Progenitor cell of endocrine pancreas (in vitro differentiated cells): ENCODE measurements at regions not wholly inside any gene's neighbourhood (a gene's known extent, or its start where the extent isn't known, plus 50 kb on each side); places are given as distances from the start of the nearest gene placed in this dataset.

Source experiments
- DNase-seq: peaks from one replicate; pipeline ENCODE4 v3.0.0; 2021; ENCODE audit warnings: low spot score; ENCODE audit not compliant: unreplicated experiment
- H3K27ac Mint-ChIP-seq: 2 replicates; pipeline ENCODE4 v1.8.0; 2021; ENCODE audit warnings: mild to moderate bottlenecking, moderate library complexity, mixed read lengths
- H3K27me3 Mint-ChIP-seq: 2 replicates; pipeline ENCODE4 v1.8.0; 2021; ENCODE audit warnings: mixed read lengths
- H3K36me3 Mint-ChIP-seq: 2 replicates; pipeline ENCODE4 v1.8.0; 2022; ENCODE audit warnings: mixed read lengths; ENCODE audit not compliant: insufficient read depth
- H3K4me1 Mint-ChIP-seq: 2 replicates; pipeline ENCODE4 v1.8.0; 2021; ENCODE audit warnings: low read depth, mixed read lengths
- H3K4me3 Mint-ChIP-seq: 2 replicates; pipeline ENCODE4 v1.8.0; 2021; ENCODE audit warnings: low read depth, mild to moderate bottlenecking, moderate library complexity, mixed read lengths
- H3K9me3 Mint-ChIP-seq: 2 replicates; pipeline ENCODE4 v1.8.0; 2021; ENCODE audit warnings: low read depth, mixed read lengths
- TF ChIP-seq, protein P1 (sequence below): fragments of 200-600 bp; sonication (generic); IDR thresholded peaks from one replicate; pipeline ENCODE4 v1.5.0; 2021; ENCODE audit warnings: antibody characterized with exemption, mild to moderate bottlenecking; ENCODE audit not compliant: unreplicated experiment

GRCh38 chr10:62584731-62585130 lies 210.6 kb downstream of the ZNF365 start:
- no peak overlapping the region for H3K4me3 Mint-ChIP-seq
- TF ChIP-seq, protein P1, sequence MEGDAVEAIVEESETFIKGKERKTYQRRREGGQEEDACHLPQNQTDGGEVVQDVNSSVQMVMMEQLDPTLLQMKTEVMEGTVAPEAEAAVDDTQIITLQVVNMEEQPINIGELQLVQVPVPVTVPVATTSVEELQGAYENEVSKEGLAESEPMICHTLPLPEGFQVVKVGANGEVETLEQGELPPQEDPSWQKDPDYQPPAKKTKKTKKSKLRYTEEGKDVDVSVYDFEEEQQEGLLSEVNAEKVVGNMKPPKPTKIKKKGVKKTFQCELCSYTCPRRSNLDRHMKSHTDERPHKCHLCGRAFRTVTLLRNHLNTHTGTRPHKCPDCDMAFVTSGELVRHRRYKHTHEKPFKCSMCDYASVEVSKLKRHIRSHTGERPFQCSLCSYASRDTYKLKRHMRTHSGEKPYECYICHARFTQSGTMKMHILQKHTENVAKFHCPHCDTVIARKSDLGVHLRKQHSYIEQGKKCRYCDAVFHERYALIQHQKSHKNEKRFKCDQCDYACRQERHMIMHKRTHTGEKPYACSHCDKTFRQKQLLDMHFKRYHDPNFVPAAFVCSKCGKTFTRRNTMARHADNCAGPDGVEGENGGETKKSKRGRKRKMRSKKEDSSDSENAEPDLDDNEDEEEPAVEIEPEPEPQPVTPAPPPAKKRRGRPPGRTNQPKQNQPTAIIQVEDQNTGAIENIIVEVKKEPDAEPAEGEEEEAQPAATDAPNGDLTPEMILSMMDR = no peak
- H3K9me3 Mint-ChIP-seq = peaks cover 5% of the 10 kb centered on the region
- no peaks in the 10 kb centered on the region for H3K4me1 Mint-ChIP-seq
- H3K36me3 Mint-ChIP-seq = no peaks in the 10 kb centered on the region
- H3K27me3 Mint-ChIP-seq = peaks cover 2% of the 10 kb centered on the region
- no peak overlapping the region for H3K27ac Mint-ChIP-seq
- no peak for DNase-seq

GRCh38 chr10:62585211-62585775 lies 211.1 kb downstream of the ZNF365 start:
- H3K27ac Mint-ChIP-seq = no peak overlapping the region
- TF ChIP-seq, protein P1 = no peak
- H3K4me1 Mint-ChIP-seq = peaks cover 1% of the 10 kb centered on the region
- DNase-seq = no peak
- peaks cover 5% of the 10 kb centered on the region for H3K9me3 Mint-ChIP-seq
- H3K36me3 Mint-ChIP-seq = no peaks in the 10 kb centered on the region
- peaks cover 2% of the 10 kb centered on the region for H3K27me3 Mint-ChIP-seq
- H3K4me3 Mint-ChIP-seq = no peak overlapping the region

DNA sequence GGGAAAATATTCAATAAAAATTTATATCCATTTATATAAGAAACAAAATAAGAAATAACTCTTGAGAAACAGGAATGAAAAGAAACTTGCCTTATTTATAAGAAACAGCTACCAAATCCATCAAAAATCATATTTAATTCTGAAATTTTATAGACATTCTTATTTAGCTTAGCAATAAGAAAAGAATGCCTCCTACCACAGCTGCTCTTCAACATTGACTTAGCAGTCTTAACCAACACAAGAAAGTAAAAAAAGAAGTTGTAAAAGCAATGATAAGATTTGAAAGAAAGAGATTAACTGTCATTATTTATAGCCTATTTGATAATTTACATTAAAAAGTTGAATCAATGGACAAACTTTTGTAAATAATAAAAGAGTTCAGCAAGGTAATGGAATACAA lies 212.8 kb downstream of the ZNF365 start:
- peaks cover 1% of the 10 kb centered on the region for H3K4me1 Mint-ChIP-seq
- no peaks in the 10 kb centered on the region for H3K36me3 Mint-ChIP-seq
- H3K27me3 Mint-ChIP-seq = no peaks in the 10 kb centered on the region
- TF ChIP-seq, protein P1 = no peak
- H3K9me3 Mint-ChIP-seq = peaks cover 5% of the 10 kb centered on the region
- DNase-seq = no peak
- H3K4me3 Mint-ChIP-seq = no peak overlapping the region
- H3K27ac Mint-ChIP-seq = no peak overlapping the region

GRCh38 chr10:62588116-62588515 lies 213.9 kb downstream of the ZNF365 start:
- Mint-ChIP-seq H3K4me3 (no peak overlapping the region), H3K9me3 (peaks cover 5% of the 10 kb centered on the region), H3K4me1 (peaks cover 1% of the 10 kb centered on the region), H3K27ac (no peak overlapping the region), H3K36me3 (no peaks in the 10 kb centered on the region), H3K27me3 (no peaks in the 10 kb centered on the region)
- TF ChIP-seq, protein P1 = no peak
- DNase-seq = no peak

- peaks cover 1% of the 10 kb centered on the region for H3K4me1 Mint-ChIP-seq
- no peak overlapping the region for H3K27ac Mint-ChIP-seq
- no peaks in the 10 kb centered on the region for H3K27me3 Mint-ChIP-seq
- H3K4me3 Mint-ChIP-seq = no peak overlapping the region
- TF ChIP-seq, protein P1 = no peak
- no peaks in the 10 kb centered on the region for H3K36me3 Mint-ChIP-seq
- DNase-seq = no peak
- H3K9me3 Mint-ChIP-seq = peaks cover 5% of the 10 kb centered on the region
Measured at GRCh38 chr10:62589689-62590088, 214.8 kb upstream of the ADO start.
